HG02798 (cell line): ENCODE measurements at regions not wholly inside any gene's neighbourhood (a gene's known extent, or its start where the extent isn't known, plus 50 kb on each side); places are given as distances from the start of the nearest gene placed in this dataset.

ENCODE experiments used
- ATAC-seq: cut with Tn5 transposase; IDR thresholded peaks from one replicate; pipeline ENCODE4 v1.9.1; 2021; ENCODE audit warnings: mild to moderate bottlenecking; ENCODE audit not compliant: unreplicated experiment, poor library complexity

- ATAC-seq = peak; percentile 56
Measured at GRCh38 chr3:8443829-8444791, 57.5 kb upstream of the LMCD1 start.

- ATAC-seq = no peak
Measured at GRCh38 chr3:8444883-8445282, 56.7 kb upstream of the LMCD1 start.

- no peak for ATAC-seq
Measured at GRCh38 chr3:8445861-8446260, 55.8 kb upstream of the LMCD1 start.

- ATAC-seq = no peak
Measured at GRCh38 chr3:8446845-8447244, 54.8 kb upstream of the LMCD1 start.

GRCh38 chr3:8450618-8451017 lies 51.0 kb upstream of the LMCD1 start:
- ATAC-seq = no peak

- ATAC-seq = no peak
Measured at GRCh38 chr3:8451696-8452095, 49.9 kb upstream of the LMCD1 start.
